ENCODE measurements at regions not wholly inside any gene's neighbourhood (a gene's known extent, or its start where the extent isn't known, plus 50 kb on each side); places are given as distances from the start of the nearest gene placed in this dataset.
A peak's percentile ranks its signal among the peaks of the same experiment; 100 is the strongest.

DNA sequence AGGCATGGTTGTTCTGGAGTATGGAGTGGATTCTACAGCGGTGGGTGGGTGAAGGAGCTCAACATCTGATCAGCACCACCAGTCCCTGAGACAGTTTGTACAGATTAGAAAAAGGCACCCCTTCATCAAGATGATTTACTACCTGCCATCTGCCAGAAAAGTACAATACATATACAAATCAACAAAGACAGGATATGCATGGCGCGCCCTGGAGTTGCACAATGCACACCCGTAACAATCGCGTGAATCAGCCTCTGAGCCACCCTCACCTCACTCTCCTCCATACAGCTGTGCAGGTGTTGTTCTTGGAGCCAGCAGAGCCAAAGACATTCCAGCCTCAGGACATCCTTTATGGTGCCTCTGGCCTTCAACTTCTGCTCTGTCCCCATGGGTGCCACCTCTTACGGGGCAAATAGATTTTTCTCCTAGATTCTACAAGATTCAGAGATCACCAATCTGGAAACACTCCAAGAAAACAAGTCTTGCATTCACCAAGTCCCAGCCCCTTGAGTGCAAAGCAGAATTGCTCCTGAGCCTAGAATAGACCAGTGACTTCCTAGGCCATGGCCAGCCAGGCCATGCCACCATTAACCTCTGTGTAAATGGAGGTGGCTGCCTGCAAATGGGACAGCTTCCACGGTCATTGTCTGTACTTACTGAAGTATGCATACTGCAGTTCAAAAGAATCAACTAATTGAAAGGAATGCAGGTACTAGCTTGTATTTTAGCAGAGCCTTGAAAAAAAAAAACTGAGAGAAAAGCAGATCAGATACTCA is 490.9 kb downstream of the SOX6 start:
- H3K36me3 ChIP-seq (ENCODE audit: insufficient read depth, low read length, poor library complexity, severe bottlenecking): no peaks in the 10 kb centered on the region
- H3K27ac ChIP-seq (ENCODE audit: low read depth, low read length, poor library complexity, severe bottlenecking): no peak overlapping the region
- CTCF ChIA-PET: no interaction called here
- intact Hi-C loops (cut with micrococcal nuclease; ENCODE audit: unreplicated experiment): no loop called here
- DNase-seq (ENCODE audit: low spot score): no peak
- no peak for TF ChIP-seq EZH2 (IDR thresholded peaks at IDR 0.05; ENCODE audit: borderline replicate concordance, low read depth, low read length, poor library complexity, severe bottlenecking)
- TF ChIP-seq, protein P1, sequence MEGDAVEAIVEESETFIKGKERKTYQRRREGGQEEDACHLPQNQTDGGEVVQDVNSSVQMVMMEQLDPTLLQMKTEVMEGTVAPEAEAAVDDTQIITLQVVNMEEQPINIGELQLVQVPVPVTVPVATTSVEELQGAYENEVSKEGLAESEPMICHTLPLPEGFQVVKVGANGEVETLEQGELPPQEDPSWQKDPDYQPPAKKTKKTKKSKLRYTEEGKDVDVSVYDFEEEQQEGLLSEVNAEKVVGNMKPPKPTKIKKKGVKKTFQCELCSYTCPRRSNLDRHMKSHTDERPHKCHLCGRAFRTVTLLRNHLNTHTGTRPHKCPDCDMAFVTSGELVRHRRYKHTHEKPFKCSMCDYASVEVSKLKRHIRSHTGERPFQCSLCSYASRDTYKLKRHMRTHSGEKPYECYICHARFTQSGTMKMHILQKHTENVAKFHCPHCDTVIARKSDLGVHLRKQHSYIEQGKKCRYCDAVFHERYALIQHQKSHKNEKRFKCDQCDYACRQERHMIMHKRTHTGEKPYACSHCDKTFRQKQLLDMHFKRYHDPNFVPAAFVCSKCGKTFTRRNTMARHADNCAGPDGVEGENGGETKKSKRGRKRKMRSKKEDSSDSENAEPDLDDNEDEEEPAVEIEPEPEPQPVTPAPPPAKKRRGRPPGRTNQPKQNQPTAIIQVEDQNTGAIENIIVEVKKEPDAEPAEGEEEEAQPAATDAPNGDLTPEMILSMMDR (conservative IDR thresholded peaks at IDR 0.05; ENCODE audit: low read depth, low read length): no peak
- H3K27me3 ChIP-seq (replicated peaks; ENCODE audit: insufficient read depth, low read depth, low read length, poor library complexity): no peaks in the 10 kb centered on the region
- POLR2A ChIA-PET (ENCODE audit: low non-redundant PET): no interaction called here
- no peak overlapping the region for H3K4me3 ChIP-seq (ENCODE audit: low read depth, low read length, poor library complexity, severe bottlenecking)
- no TSS peak for BruUV-seq (replicated peaks)
- no peaks in the 10 kb centered on the region for H3K9me3 ChIP-seq (ENCODE audit: low read depth, low read length, poor library complexity, severe bottlenecking)
- no peaks in the 10 kb centered on the region for H3K4me1 ChIP-seq (ENCODE audit: insufficient read depth, low read length, poor library complexity, severe bottlenecking)

DNA sequence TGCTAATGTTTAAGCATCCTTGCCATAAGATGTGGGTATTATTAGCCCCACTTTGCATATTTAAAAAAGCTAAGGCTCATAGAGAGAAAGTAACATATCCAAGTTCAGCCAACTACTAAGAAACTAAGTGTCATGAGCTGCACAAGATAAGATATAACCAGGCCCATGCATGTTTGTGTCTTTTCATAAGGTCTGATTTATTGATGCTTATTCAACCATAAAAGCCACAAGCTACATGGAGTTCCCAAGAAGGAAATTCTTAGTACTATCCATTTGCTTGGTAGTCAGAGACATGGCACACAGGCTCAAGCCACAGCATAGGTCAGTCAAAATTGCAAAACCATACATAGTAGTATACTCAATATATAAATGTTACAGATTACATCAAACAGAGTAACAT is 488.5 kb downstream of the SOX6 start:
- no peaks in the 10 kb centered on the region for H3K36me3 ChIP-seq (ENCODE audit: insufficient read depth, low read length, poor library complexity, severe bottlenecking)
- intact Hi-C loops (cut with micrococcal nuclease; ENCODE audit: unreplicated experiment): no loop called here
- H3K27me3 ChIP-seq (replicated peaks; ENCODE audit: insufficient read depth, low read depth, low read length, poor library complexity): no peaks in the 10 kb centered on the region
- no peak for DNase-seq (ENCODE audit: low spot score)
- ChIA-PET POLR2A (ENCODE audit: low non-redundant PET) (no interaction called here), CTCF (no interaction called here)
- no peak overlapping the region for H3K4me3 ChIP-seq (ENCODE audit: low read depth, low read length, poor library complexity, severe bottlenecking)
- no peaks in the 10 kb centered on the region for H3K4me1 ChIP-seq (ENCODE audit: insufficient read depth, low read length, poor library complexity, severe bottlenecking)
- H3K9me3 ChIP-seq (ENCODE audit: low read depth, low read length, poor library complexity, severe bottlenecking): no peaks in the 10 kb centered on the region
- no TSS peak for BruUV-seq (replicated peaks)
- TF ChIP-seq EZH2 (IDR thresholded peaks at IDR 0.05; ENCODE audit: borderline replicate concordance, low read depth, low read length, poor library complexity, severe bottlenecking): no peak
- TF ChIP-seq, protein P1 (conservative IDR thresholded peaks at IDR 0.05; ENCODE audit: low read depth, low read length): no peak
- no peak overlapping the region for H3K27ac ChIP-seq (ENCODE audit: low read depth, low read length, poor library complexity, severe bottlenecking)

DNA sequence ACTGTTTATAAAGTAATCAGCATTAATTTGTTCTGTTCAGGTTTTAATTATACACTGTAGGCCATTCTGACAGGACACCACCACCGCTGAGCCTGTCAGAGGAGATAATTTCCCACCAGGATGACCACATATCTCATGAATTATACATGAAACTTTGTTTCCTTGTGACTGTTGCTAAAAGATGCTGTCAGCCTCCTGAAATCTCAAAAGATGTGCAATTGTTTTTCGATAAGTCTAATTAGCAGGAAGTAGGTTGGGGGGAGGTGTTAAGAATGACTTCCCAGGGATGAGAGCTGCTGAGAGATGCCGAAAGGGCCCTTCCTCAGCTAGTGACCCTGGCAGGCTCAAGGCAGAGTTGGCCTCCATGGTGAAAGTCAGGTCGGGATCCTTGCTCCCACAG is 485.4 kb downstream of the SOX6 start:
- H3K36me3 ChIP-seq (ENCODE audit: insufficient read depth, low read length, poor library complexity, severe bottlenecking): no peaks in the 10 kb centered on the region
- CTCF ChIA-PET: no interaction called here
- BruUV-seq (replicated peaks): no TSS peak
- H3K4me3 ChIP-seq (ENCODE audit: low read depth, low read length, poor library complexity, severe bottlenecking): no peak overlapping the region
- POLR2A ChIA-PET (ENCODE audit: low non-redundant PET): no interaction called here
- intact Hi-C loops (cut with micrococcal nuclease; ENCODE audit: unreplicated experiment): no loop called here
- no peak overlapping the region for H3K27ac ChIP-seq (ENCODE audit: low read depth, low read length, poor library complexity, severe bottlenecking)
- H3K9me3 ChIP-seq (ENCODE audit: low read depth, low read length, poor library complexity, severe bottlenecking): no peaks in the 10 kb centered on the region
- H3K27me3 ChIP-seq (replicated peaks; ENCODE audit: insufficient read depth, low read depth, low read length, poor library complexity): no peaks in the 10 kb centered on the region
- H3K4me1 ChIP-seq (ENCODE audit: insufficient read depth, low read length, poor library complexity, severe bottlenecking): no peaks in the 10 kb centered on the region
- peak; percentile 5 for DNase-seq (ENCODE audit: low spot score)
- TF ChIP-seq, protein P1 (conservative IDR thresholded peaks at IDR 0.05; ENCODE audit: low read depth, low read length): no peak
- TF ChIP-seq EZH2 (IDR thresholded peaks at IDR 0.05; ENCODE audit: borderline replicate concordance, low read depth, low read length, poor library complexity, severe bottlenecking): no peak
